Left lung (tissue), 4 donors: ENCODE measurements at regions not wholly inside any gene's neighbourhood (a gene's known extent, or its start where the extent isn't known, plus 50 kb on each side); places are given as distances from the start of the nearest gene placed in this dataset.

Experiments
- ATAC-seq: fragments of 200-7000 bp; cut with Tn5 transposase; one replicate; pipeline ENCODE4 v1.9.1; 2020; ENCODE audit warnings: moderate library complexity
- DNase-seq, 4 donors: peaks; one replicate each; pipeline ENCODE4 v3.0.0-alpha.2; 2013 to 2020
- H3K27ac ChIP-seq, 2 donors: fragments of 200-600 bp; sonication (generic) in 1 of 2; one replicate each; pipeline versions ENCODE4 v1.5.0 to v1.8.0; 2020 to 2021
- H3K27me3 ChIP-seq, 2 donors: fragments of 200-600 bp; sonication (generic) in 1 of 2; one replicate each; pipeline versions ENCODE4 v1.5.0 to v1.8.0; 2020 to 2021
- H3K36me3 ChIP-seq, 2 donors: fragments of 200-600 bp; sonication (generic) in 1 of 2; one replicate each; pipeline versions ENCODE4 v1.5.0 to v1.8.0; 2020 to 2021
- H3K4me1 ChIP-seq, 2 donors: fragments of 200-600 bp; one replicate each; pipeline ENCODE4 v1.8.0; 2021
- H3K4me3 ChIP-seq, 2 donors: fragments of 200-600 bp; sonication (generic) in 1 of 2; one replicate each; pipeline versions ENCODE4 v1.5.0 to v1.8.0; 2020 to 2021; ENCODE audit warnings: mild to moderate bottlenecking in 1 of 2
- H3K9me3 ChIP-seq, 2 donors: fragments of 200-600 bp; sonication (generic) in 1 of 2; one replicate each; pipeline versions ENCODE4 v1.5.0 to v1.8.0; 2020 to 2021
- intact Hi-C, 2 donors: fragments of 100-400 bp; cut with DNase I; formaldehyde crosslinking; loops; one replicate each; pipeline versions ENCODE4 v1.11.2 to v1.14.2; 2022
- TF ChIP-seq, protein P1 (sequence below), 2 donors: fragments of 200-600 bp; sonication (generic) in 1 of 2; IDR thresholded peaks; one replicate each; pipeline versions ENCODE4 v1.5.0 to v1.8.0; 2021; ENCODE audit warnings: antibody characterized with exemption in 2 of 2
- donor health status: DM: no; HTN: yes; CAD: no.
- donor health status: DM: no; HTN: no; CAD: no.

GRCh38 chr7:112572669-112573301 lies 92.0 kb downstream of the LSMEM1 start:
- H3K9me3 ChIP-seq = no peaks in the 10 kb centered on the region
- intact Hi-C loops = no loop called here
- DNase-seq (no peak), ATAC-seq (no peak)
- no peaks in the 10 kb centered on the region for H3K27me3 ChIP-seq
- no peak overlapping the region for H3K4me3 ChIP-seq
- H3K27ac ChIP-seq = no peak overlapping the region
- TF ChIP-seq, protein P1, sequence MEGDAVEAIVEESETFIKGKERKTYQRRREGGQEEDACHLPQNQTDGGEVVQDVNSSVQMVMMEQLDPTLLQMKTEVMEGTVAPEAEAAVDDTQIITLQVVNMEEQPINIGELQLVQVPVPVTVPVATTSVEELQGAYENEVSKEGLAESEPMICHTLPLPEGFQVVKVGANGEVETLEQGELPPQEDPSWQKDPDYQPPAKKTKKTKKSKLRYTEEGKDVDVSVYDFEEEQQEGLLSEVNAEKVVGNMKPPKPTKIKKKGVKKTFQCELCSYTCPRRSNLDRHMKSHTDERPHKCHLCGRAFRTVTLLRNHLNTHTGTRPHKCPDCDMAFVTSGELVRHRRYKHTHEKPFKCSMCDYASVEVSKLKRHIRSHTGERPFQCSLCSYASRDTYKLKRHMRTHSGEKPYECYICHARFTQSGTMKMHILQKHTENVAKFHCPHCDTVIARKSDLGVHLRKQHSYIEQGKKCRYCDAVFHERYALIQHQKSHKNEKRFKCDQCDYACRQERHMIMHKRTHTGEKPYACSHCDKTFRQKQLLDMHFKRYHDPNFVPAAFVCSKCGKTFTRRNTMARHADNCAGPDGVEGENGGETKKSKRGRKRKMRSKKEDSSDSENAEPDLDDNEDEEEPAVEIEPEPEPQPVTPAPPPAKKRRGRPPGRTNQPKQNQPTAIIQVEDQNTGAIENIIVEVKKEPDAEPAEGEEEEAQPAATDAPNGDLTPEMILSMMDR (IDR thresholded peaks at IDR 0.05) = no peak
- H3K36me3 ChIP-seq = no peaks in the 10 kb centered on the region
- H3K4me1 ChIP-seq = no peaks in the 10 kb centered on the region

DNA sequence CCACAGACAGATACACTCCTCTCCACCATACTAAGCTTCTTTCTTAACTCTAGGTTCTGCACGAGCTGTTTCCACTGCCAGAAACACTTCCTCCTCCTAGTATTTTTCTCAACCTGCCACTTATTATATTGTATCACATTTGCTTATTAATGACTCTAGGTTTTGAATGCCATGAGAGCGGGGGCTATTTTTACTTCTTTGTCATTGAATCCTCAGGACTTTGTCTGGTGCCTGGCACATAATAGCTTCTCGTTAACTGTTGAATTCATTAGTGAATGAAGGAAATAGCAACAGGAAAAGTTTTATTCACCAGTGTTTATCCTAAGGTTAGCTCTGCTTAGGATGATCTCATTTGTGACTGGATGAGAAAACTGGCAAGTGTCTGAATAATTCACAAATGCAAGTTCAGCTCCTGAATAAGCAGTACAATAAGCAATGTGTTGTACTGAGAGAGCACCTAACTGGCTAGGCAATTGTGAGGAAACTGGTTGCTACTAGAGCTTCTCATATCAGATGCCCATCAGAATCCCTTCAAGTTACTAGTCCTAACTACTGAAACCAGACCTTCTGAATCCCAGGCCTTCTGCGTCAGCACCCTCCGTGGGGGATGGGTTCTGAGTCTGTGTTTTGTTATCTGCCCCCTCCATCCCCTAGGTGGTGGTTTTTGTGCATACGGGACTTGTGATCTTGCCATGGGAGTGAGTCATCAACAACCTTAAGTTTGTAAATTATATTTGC lies 92.7 kb downstream of the LSMEM1 start:
- H3K27me3 ChIP-seq = no peaks in the 10 kb centered on the region
- no peak for DNase-seq
- ATAC-seq = no peak
- no peak overlapping the region for H3K4me3 ChIP-seq
- TF ChIP-seq, protein P1 (IDR thresholded peaks at IDR 0.05) = no peak
- no peaks in the 10 kb centered on the region for H3K36me3 ChIP-seq
- H3K27ac ChIP-seq = no peak overlapping the region
- intact Hi-C loops = no loop called here
- H3K9me3 ChIP-seq = no peaks in the 10 kb centered on the region
- no peaks in the 10 kb centered on the region for H3K4me1 ChIP-seq

GRCh38 chr7:112575864-112576263 lies 95.1 kb downstream of the LSMEM1 start:
- Histone ChIP-seq H3K9me3 (no peaks in the 10 kb centered on the region), H3K27ac (no peak overlapping the region), H3K4me1 (no peaks in the 10 kb centered on the region), H3K36me3 (no peaks in the 10 kb centered on the region), H3K27me3 (no peaks in the 10 kb centered on the region), H3K4me3 (no peak overlapping the region)
- intact Hi-C loops = no loop called here
- TF ChIP-seq, protein P1 (IDR thresholded peaks at IDR 0.05) = no peak
- no peak for DNase-seq
- ATAC-seq = no peak

DNA sequence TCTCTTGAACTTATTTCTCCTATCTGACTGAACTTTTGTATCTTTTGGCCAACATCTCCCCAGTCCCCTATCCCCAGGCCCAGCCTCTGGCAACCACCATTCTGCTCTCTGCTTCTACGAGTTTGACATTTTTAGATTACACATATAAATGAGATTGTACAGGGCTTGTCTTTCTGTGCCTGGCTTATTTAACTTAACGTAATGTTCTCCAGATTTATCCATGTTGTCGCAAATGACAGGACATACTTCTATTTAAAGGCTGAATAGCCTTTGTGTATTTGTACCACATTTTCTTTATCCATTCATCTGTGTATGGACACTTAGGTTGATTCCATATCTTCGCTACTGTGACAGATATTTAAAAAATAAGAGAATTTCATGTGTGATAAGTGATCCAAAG lies 98.6 kb downstream of the LSMEM1 start:
- intact Hi-C loops = no loop called here
- DNase-seq (no peak), ATAC-seq (no peak)
- Histone ChIP-seq H3K9me3 (no peaks in the 10 kb centered on the region), H3K4me1 (no peaks in the 10 kb centered on the region), H3K36me3 (no peaks in the 10 kb centered on the region), H3K27ac (no peak overlapping the region), H3K27me3 (no peaks in the 10 kb centered on the region), H3K4me3 (no peak overlapping the region)
- TF ChIP-seq, protein P1 (IDR thresholded peaks at IDR 0.05) = no peak

DNA sequence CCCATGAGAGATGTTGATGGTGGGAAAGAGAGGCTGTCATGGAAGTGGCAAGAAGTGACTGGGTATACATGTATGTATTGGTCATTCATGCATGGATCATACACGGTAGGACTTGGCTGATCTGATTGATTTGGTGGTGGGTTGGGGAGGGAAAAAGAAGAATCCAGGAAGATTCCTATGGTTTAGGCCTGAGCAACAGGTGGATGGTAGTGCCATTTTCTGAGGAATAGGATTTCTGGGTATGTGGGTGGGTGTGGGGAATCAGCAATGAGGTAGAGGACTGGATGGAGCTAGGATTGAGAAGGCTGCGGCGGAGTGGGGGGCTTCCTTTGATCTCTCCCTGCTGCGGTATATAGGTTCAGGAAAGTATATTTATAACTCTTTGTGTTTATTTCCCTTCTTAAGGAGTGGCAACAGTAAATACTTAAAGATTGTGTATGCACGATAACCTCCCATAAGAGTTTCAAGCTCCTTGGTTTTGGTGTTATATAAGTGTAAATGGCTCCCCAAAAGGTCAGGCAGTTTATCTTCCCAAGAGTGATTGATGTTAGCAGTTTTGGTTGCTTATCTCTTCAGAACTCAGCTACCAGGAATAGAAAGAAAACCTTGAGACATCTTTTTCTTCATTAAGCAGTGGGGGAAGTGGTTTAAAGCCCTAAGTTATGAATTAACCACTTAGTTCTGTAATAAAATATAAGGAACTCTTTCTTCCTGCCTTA lies 100.1 kb downstream of the LSMEM1 start:
- Histone ChIP-seq H3K27me3 (no peaks in the 10 kb centered on the region), H3K27ac (no peak overlapping the region), H3K4me3 (no peak overlapping the region), H3K4me1 (no peaks in the 10 kb centered on the region), H3K9me3 (no peaks in the 10 kb centered on the region), H3K36me3 (no peaks in the 10 kb centered on the region)
- TF ChIP-seq, protein P1 (IDR thresholded peaks at IDR 0.05) = no peak
- DNase-seq (no peak), ATAC-seq (no peak)
- intact Hi-C loops = no loop called here
